GM12878 (cell line): ENCODE measurements at regions not wholly inside any gene's neighbourhood (a gene's known extent, or its start where the extent isn't known, plus 50 kb on each side); places are given as distances from the start of the nearest gene placed in this dataset.

Experiments used
- ATF3 ChIP-seq: IDR thresholded peaks from 2 replicates; pipeline ENCODE4 v1.6.1; 2011; ENCODE audit warnings: low read depth, mild to moderate bottlenecking, low read length, moderate library complexity, borderline replicate concordance; ENCODE audit errors: extremely low read depth
- IRF4 ChIP-seq: IDR thresholded peaks from 2 replicates; pipeline ENCODE4 v1.6.1; 2011; ENCODE audit warnings: low read depth, low read length
- MTA2 ChIP-seq: fragments of 450-650 bp; IDR thresholded peaks from 2 replicates; pipeline ENCODE4 v1.6.1; 2016; ENCODE audit warnings: low read depth, mild to moderate bottlenecking, moderate library complexity
- POLR2A ChIP-seq: IDR thresholded peaks from 2 replicates; pipeline ENCODE4 v1.6.1; 2011; ENCODE audit warnings: low read depth, mild to moderate bottlenecking, low read length
- ZNF207 ChIP-seq: fragments of 450-650 bp; IDR thresholded peaks from 2 replicates; pipeline ENCODE4 v1.6.1; 2014; ENCODE audit warnings: antibody characterized with exemption, mild to moderate bottlenecking, borderline replicate concordance
- TF ChIP-seq, protein P1 (sequence below): fragments of 150-350 bp; IDR thresholded peaks from 2 replicates; pipeline ENCODE4 v1.6.1; 2016; ENCODE audit warnings: low read depth, low read length
- TF ChIP-seq, protein P2 (sequence below): fragments of 450-650 bp; IDR thresholded peaks from 2 replicates; pipeline ENCODE4 v1.6.1; 2016; ENCODE audit warnings: mild to moderate bottlenecking

GRCh38 chr13:54744747-54745146, 1716.1 kb downstream of the OLFM4 start:
- TF ChIP-seq IRF4, result no peak
- no peak for TF ChIP-seq POLR2A
- no peak for TF ChIP-seq ATF3
- TF ChIP-seq, protein P1, sequence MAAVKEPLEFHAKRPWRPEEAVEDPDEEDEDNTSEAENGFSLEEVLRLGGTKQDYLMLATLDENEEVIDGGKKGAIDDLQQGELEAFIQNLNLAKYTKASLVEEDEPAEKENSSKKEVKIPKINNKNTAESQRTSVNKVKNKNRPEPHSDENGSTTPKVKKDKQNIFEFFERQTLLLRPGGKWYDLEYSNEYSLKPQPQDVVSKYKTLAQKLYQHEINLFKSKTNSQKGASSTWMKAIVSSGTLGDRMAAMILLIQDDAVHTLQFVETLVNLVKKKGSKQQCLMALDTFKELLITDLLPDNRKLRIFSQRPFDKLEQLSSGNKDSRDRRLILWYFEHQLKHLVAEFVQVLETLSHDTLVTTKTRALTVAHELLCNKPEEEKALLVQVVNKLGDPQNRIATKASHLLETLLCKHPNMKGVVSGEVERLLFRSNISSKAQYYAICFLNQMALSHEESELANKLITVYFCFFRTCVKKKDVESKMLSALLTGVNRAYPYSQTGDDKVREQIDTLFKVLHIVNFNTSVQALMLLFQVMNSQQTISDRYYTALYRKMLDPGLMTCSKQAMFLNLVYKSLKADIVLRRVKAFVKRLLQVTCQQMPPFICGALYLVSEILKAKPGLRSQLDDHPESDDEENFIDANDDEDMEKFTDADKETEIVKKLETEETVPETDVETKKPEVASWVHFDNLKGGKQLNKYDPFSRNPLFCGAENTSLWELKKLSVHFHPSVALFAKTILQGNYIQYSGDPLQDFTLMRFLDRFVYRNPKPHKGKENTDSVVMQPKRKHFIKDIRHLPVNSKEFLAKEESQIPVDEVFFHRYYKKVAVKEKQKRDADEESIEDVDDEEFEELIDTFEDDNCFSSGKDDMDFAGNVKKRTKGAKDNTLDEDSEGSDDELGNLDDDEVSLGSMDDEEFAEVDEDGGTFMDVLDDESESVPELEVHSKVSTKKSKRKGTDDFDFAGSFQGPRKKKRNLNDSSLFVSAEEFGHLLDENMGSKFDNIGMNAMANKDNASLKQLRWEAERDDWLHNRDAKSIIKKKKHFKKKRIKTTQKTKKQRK, result no peak
- TF ChIP-seq ZNF207, result no peak
- TF ChIP-seq, protein P2, sequence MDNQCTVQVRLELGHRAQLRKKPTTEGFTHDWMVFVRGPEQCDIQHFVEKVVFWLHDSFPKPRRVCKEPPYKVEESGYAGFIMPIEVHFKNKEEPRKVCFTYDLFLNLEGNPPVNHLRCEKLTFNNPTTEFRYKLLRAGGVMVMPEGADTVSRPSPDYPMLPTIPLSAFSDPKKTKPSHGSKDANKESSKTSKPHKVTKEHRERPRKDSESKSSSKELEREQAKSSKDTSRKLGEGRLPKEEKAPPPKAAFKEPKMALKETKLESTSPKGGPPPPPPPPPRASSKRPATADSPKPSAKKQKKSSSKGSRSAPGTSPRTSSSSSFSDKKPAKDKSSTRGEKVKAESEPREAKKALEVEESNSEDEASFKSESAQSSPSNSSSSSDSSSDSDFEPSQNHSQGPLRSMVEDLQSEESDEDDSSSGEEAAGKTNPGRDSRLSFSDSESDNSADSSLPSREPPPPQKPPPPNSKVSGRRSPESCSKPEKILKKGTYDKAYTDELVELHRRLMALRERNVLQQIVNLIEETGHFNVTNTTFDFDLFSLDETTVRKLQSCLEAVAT, result no peak
- TF ChIP-seq MTA2, result no peak
